Activated T-helper 1 cell treated with anti-CD3 and anti-CD28 coated beads, Interleukin-12 subunit alpha, Interleukin-12 subunit beta, Interleukin-2, Interleukin-4 antibody, amounts not matched to agents 30 ng/mL and 10 ng/mL and 1 ng/mL, durations not matched to agents 14 hours and 24 hours and 36 hours (primary cell): ENCODE measurements at regions not wholly inside any gene's neighbourhood (a gene's known extent, or its start where the extent isn't known, plus 50 kb on each side); places are given as distances from the start of the nearest gene placed in this dataset.

ENCODE experiments used
- DNase-seq: peaks from one replicate; pipeline ENCODE4 v3.0.0; 2021; ENCODE audit warnings: low spot score
- H3K27ac Mint-ChIP-seq: one replicate; pipeline ENCODE4 v1.8.0; 2021; ENCODE audit warnings: mild to moderate bottlenecking, mixed read lengths
- H3K27me3 Mint-ChIP-seq: one replicate; pipeline ENCODE4 v1.8.0; 2022; ENCODE audit warnings: mild to moderate bottlenecking, moderate library complexity, mixed read lengths; ENCODE audit not compliant: insufficient read depth
- H3K36me3 Mint-ChIP-seq: one replicate; pipeline ENCODE4 v1.8.0; 2021; ENCODE audit warnings: low read depth, mixed read lengths
- H3K4me1 Mint-ChIP-seq: one replicate; pipeline ENCODE4 v1.8.0; 2021; ENCODE audit warnings: low read depth, mixed read lengths
- H3K4me3 Mint-ChIP-seq: one replicate; pipeline ENCODE4 v1.8.0; 2021; ENCODE audit warnings: mild to moderate bottlenecking, moderate library complexity, mixed read lengths
- H3K9me3 Mint-ChIP-seq: one replicate; pipeline ENCODE4 v1.8.0; 2021; ENCODE audit warnings: mixed read lengths
- intact Hi-C: fragments of 100-400 bp; cut with micrococcal nuclease; formaldehyde crosslinking; loops from one replicate; pipeline ENCODE4 v1.15.1; 2024

GRCh38 chr5:7955476-7955875 is 86.5 kb downstream of the MTRR start:
- Mint-ChIP-seq H3K4me1 (no peaks in the 10 kb centered on the region), H3K27ac (no peak overlapping the region), H3K9me3 (no peaks in the 10 kb centered on the region), H3K36me3 (no peaks in the 10 kb centered on the region), H3K4me3 (no peak overlapping the region), H3K27me3 (no peaks in the 10 kb centered on the region)
- intact Hi-C loops = no loop called here
- DNase-seq = no peak

GRCh38 chr5:7957329-7957728 is 88.4 kb downstream of the MTRR start:
- Mint-ChIP-seq H3K27me3 (no peaks in the 10 kb centered on the region), H3K4me1 (no peaks in the 10 kb centered on the region), H3K4me3 (no peak overlapping the region), H3K27ac (no peak overlapping the region), H3K36me3 (no peaks in the 10 kb centered on the region), H3K9me3 (no peaks in the 10 kb centered on the region)
- DNase-seq = no peak
- intact Hi-C loops = no loop called here

GRCh38 chr5:7960142-7960541 is 91.2 kb downstream of the MTRR start:
- intact Hi-C loops = no loop called here
- no peak overlapping the region for H3K27ac Mint-ChIP-seq
- no peaks in the 10 kb centered on the region for H3K27me3 Mint-ChIP-seq
- H3K9me3 Mint-ChIP-seq = no peaks in the 10 kb centered on the region
- H3K4me3 Mint-ChIP-seq = no peak overlapping the region
- H3K36me3 Mint-ChIP-seq = no peaks in the 10 kb centered on the region
- DNase-seq = no peak
- H3K4me1 Mint-ChIP-seq = no peaks in the 10 kb centered on the region

GRCh38 chr5:7961540-7961939 is 92.6 kb downstream of the MTRR start:
- no peak for DNase-seq
- Mint-ChIP-seq H3K4me1 (no peaks in the 10 kb centered on the region), H3K27ac (no peak overlapping the region), H3K4me3 (no peak overlapping the region), H3K27me3 (no peaks in the 10 kb centered on the region), H3K9me3 (no peaks in the 10 kb centered on the region), H3K36me3 (no peaks in the 10 kb centered on the region)
- intact Hi-C loops = no loop called here

GRCh38 chr5:7970816-7971215 is 101.9 kb downstream of the MTRR start:
- intact Hi-C loops = no loop called here
- Mint-ChIP-seq H3K4me1 (no peaks in the 10 kb centered on the region), H3K4me3 (no peak overlapping the region), H3K27me3 (peaks cover 2% of the 10 kb centered on the region), H3K27ac (no peak overlapping the region), H3K9me3 (no peaks in the 10 kb centered on the region), H3K36me3 (no peaks in the 10 kb centered on the region)
- DNase-seq = no peak

GRCh38 chr5:7976411-7977190 is 107.7 kb downstream of the MTRR start:
- Mint-ChIP-seq H3K4me1 (no peaks in the 10 kb centered on the region), H3K4me3 (no peak overlapping the region), H3K27me3 (no peaks in the 10 kb centered on the region), H3K9me3 (no peaks in the 10 kb centered on the region), H3K27ac (no peak overlapping the region), H3K36me3 (no peaks in the 10 kb centered on the region)
- intact Hi-C loops = no loop called here
- DNase-seq = no peak

GRCh38 chr5:7978114-7978513 is 109.2 kb downstream of the MTRR start:
- Mint-ChIP-seq H3K36me3 (no peaks in the 10 kb centered on the region), H3K27me3 (no peaks in the 10 kb centered on the region), H3K9me3 (no peaks in the 10 kb centered on the region), H3K4me3 (no peak overlapping the region), H3K27ac (no peak overlapping the region), H3K4me1 (no peaks in the 10 kb centered on the region)
- DNase-seq = no peak
- intact Hi-C loops = no loop called here

- no peaks in the 10 kb centered on the region for H3K36me3 Mint-ChIP-seq
- no peak overlapping the region for H3K4me3 Mint-ChIP-seq
- no peaks in the 10 kb centered on the region for H3K27me3 Mint-ChIP-seq
These were observed 110.0 kb downstream of the MTRR start for GRCh38 chr5:7978991-7979390.

GRCh38 chr5:7980881-7981280 is 111.9 kb downstream of the MTRR start:
- Mint-ChIP-seq H3K36me3 (no peaks in the 10 kb centered on the region), H3K4me3 (no peak overlapping the region), H3K27me3 (no peaks in the 10 kb centered on the region), H3K27ac (no peak overlapping the region), H3K9me3 (no peaks in the 10 kb centered on the region), H3K4me1 (no peaks in the 10 kb centered on the region)
- intact Hi-C loops = no loop called here
- no peak for DNase-seq

More at GRCh38 chr5:7978991-7979390, 110.0 kb downstream of the MTRR start:
- Mint-ChIP-seq H3K27ac (no peak overlapping the region), H3K4me1 (no peaks in the 10 kb centered on the region), H3K9me3 (no peaks in the 10 kb centered on the region)
- intact Hi-C loops = no loop called here
- no peak for DNase-seq

- Mint-ChIP-seq H3K9me3 (no peaks in the 10 kb centered on the region), H3K27ac (no peak overlapping the region), H3K36me3 (no peaks in the 10 kb centered on the region), H3K4me3 (no peak overlapping the region), H3K4me1 (no peaks in the 10 kb centered on the region), H3K27me3 (peaks cover 2% of the 10 kb centered on the region)
- intact Hi-C loops = no loop called here
- no peak for DNase-seq
These were observed 114.5 kb downstream of the MTRR start for GRCh38 chr5:7983433-7983832.

GRCh38 chr5:7991125-7991821 is 122.3 kb downstream of the MTRR start:
- DNase-seq = no peak
- Mint-ChIP-seq H3K27ac (no peak overlapping the region), H3K27me3 (peaks cover 2% of the 10 kb centered on the region), H3K4me3 (no peak overlapping the region), H3K4me1 (no peaks in the 10 kb centered on the region), H3K9me3 (peaks cover 4% of the 10 kb centered on the region), H3K36me3 (no peaks in the 10 kb centered on the region)
- intact Hi-C loops = no loop called here

GRCh38 chr5:7995688-7996294 is 126.8 kb downstream of the MTRR start:
- intact Hi-C loops = no loop called here
- peaks cover 4% of the 10 kb centered on the region for H3K9me3 Mint-ChIP-seq
- no peak overlapping the region for H3K4me3 Mint-ChIP-seq
- H3K27ac Mint-ChIP-seq = no peak overlapping the region
- no peak for DNase-seq
- no peaks in the 10 kb centered on the region for H3K27me3 Mint-ChIP-seq
- no peaks in the 10 kb centered on the region for H3K4me1 Mint-ChIP-seq
- no peaks in the 10 kb centered on the region for H3K36me3 Mint-ChIP-seq

- H3K27me3 Mint-ChIP-seq = peaks cover 2% of the 10 kb centered on the region
- no peak for DNase-seq
- no peak overlapping the region for H3K27ac Mint-ChIP-seq
- H3K9me3 Mint-ChIP-seq = no peaks in the 10 kb centered on the region
- H3K36me3 Mint-ChIP-seq = no peaks in the 10 kb centered on the region
- no peak overlapping the region for H3K4me3 Mint-ChIP-seq
- H3K4me1 Mint-ChIP-seq = no peaks in the 10 kb centered on the region
- intact Hi-C loops = no loop called here
These were observed 136.5 kb downstream of the MTRR start for GRCh38 chr5:8005416-8005815.
